ENCODE measurements at regions not wholly inside any gene's neighbourhood (a gene's known extent, or its start where the extent isn't known, plus 50 kb on each side); places are given as distances from the start of the nearest gene placed in this dataset.

DNA sequence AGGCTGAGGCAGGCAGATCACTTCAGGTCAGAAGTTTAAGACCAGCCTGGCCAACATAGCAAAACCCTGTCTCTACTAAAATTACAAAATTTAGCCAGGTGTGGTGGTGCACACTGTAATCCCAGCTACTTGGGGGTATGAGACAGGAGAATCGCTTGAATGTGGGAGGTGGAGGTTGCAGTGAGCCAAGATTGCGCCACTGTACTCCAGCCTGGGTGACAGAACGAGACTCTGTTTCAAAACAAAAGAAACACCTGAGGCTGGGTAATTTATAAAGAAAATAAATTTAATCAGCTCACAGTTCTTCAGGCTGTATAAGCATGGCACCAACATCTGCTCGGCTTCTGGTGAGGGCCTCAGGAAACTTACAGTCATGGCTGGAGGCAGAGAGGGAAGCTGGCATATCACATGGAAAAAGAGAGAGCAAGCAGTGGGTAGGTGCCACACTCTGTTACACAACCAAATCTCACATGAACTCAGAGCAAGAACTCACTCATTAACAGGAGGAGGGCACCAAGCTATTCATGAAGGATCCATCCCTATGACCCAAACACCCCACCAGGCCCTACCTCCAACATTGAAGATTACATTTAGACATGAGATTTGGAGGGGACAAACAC, 244.1 kb upstream of the RBBP8 start:
- Histone ChIP-seq H3K4me1 (peaks cover 0 to 5% (median 0%) of the 10 kb centered on the region in 4 donors), H3K4me3 (no peak overlapping the region), H3K27ac (no peak overlapping the region), H3K27me3 (no peaks in the 10 kb centered on the region), H3K9me3 (no peaks in the 10 kb centered on the region), H3K36me3 (no peaks in the 10 kb centered on the region)
- no peak for DNase-seq
- TF ChIP-seq, protein P1, sequence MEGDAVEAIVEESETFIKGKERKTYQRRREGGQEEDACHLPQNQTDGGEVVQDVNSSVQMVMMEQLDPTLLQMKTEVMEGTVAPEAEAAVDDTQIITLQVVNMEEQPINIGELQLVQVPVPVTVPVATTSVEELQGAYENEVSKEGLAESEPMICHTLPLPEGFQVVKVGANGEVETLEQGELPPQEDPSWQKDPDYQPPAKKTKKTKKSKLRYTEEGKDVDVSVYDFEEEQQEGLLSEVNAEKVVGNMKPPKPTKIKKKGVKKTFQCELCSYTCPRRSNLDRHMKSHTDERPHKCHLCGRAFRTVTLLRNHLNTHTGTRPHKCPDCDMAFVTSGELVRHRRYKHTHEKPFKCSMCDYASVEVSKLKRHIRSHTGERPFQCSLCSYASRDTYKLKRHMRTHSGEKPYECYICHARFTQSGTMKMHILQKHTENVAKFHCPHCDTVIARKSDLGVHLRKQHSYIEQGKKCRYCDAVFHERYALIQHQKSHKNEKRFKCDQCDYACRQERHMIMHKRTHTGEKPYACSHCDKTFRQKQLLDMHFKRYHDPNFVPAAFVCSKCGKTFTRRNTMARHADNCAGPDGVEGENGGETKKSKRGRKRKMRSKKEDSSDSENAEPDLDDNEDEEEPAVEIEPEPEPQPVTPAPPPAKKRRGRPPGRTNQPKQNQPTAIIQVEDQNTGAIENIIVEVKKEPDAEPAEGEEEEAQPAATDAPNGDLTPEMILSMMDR (IDR thresholded peaks at IDR 0.05): no peak
- no peak for TF ChIP-seq POLR2A (IDR thresholded peaks at IDR 0.05)

- Histone ChIP-seq H3K27me3 (no peaks in the 10 kb centered on the region), H3K4me1 (no peaks in the 10 kb centered on the region), H3K36me3 (no peaks in the 10 kb centered on the region), H3K9me3 (no peaks in the 10 kb centered on the region), H3K4me3 (no peak overlapping the region), H3K27ac (no peak overlapping the region)
- TF ChIP-seq POLR2A (IDR thresholded peaks at IDR 0.05): no peak
- TF ChIP-seq, protein P1 (IDR thresholded peaks at IDR 0.05): no peak
- no peak for DNase-seq
Measured at GRCh38 chr18:22689712-22690111, 243.4 kb upstream of the RBBP8 start.

GRCh38 chr18:22690556-22690955, 242.6 kb upstream of the RBBP8 start:
- Histone ChIP-seq H3K4me3 (no peak overlapping the region), H3K9me3 (no peaks in the 10 kb centered on the region), H3K36me3 (no peaks in the 10 kb centered on the region), H3K27ac (no peak overlapping the region), H3K27me3 (no peaks in the 10 kb centered on the region), H3K4me1 (no peaks in the 10 kb centered on the region)
- no peak for DNase-seq
- TF ChIP-seq POLR2A (IDR thresholded peaks at IDR 0.05): no peak
- TF ChIP-seq, protein P1 (IDR thresholded peaks at IDR 0.05): no peak

DNA sequence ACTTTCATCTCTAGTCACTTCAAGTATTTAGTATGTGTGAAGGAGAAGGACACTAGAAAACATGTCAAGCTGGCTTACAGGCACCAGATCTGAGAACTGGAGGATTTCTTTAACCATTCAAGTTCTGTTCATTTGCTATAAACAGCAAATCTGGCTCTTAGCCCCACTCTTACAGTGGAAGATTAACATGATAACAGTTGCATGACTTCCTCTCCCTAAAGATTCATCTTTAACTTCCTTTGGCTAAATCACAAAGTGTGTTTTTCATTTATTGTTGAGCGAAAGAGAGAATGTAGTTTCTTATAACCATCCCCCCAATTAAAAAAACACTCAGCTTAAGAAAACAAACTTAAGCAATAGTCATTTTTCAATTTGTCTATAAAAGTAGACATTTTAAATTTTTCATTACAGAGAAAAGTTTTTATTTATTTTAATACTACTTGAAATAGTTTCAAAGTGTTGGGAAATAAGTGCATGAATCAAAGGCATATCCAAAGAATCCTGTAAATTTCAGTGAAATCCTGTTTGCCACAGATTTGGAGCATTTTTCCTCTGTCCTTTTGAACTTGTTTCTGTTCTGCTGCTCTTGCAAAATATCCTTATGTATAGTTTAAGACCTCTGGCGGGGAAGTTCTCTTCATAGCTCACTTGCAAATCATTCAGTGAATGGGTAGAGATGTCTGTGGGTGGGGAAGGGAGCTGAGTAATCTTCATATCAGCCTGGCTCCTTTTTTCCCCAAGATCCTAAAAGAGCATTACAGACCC, 241.0 kb upstream of the RBBP8 start:
- Histone ChIP-seq H3K4me3 (no peak overlapping the region), H3K36me3 (no peaks in the 10 kb centered on the region), H3K27me3 (no peaks in the 10 kb centered on the region), H3K27ac (no peak overlapping the region), H3K9me3 (no peaks in the 10 kb centered on the region), H3K4me1 (no peaks in the 10 kb centered on the region)
- TF ChIP-seq, protein P1 (IDR thresholded peaks at IDR 0.05): no peak
- no peak for TF ChIP-seq POLR2A (IDR thresholded peaks at IDR 0.05)
- DNase-seq: no peak

GRCh38 chr18:22694954-22695353, 238.2 kb upstream of the RBBP8 start:
- no peak for TF ChIP-seq POLR2A (IDR thresholded peaks at IDR 0.05)
- TF ChIP-seq, protein P1 (IDR thresholded peaks at IDR 0.05): no peak
- no peak overlapping the region for H3K27ac ChIP-seq

More at GRCh38 chr18:22694954-22695353, 238.2 kb upstream of the RBBP8 start:
- Histone ChIP-seq H3K9me3 (no peaks in the 10 kb centered on the region), H3K36me3 (no peaks in the 10 kb centered on the region), H3K27me3 (no peaks in the 10 kb centered on the region), H3K4me3 (no peak overlapping the region), H3K4me1 (no peaks in the 10 kb centered on the region)
- peak in 1 of 3 donors; percentile 52 for DNase-seq

All from Peyer's patch (tissue), 4 donors.